NCI-H82 treated with DMSO at 0.1 percent for 48 hours (cell line): ENCODE measurements at regions not wholly inside any gene's neighbourhood (a gene's known extent, or its start where the extent isn't known, plus 50 kb on each side); places are given as distances from the start of the nearest gene placed in this dataset.
"Not testable (repeated sequence)": the region's sequence is repeated elsewhere in the genome, so short reads cannot be mapped to it uniquely, and the experiment has no call there.

Experiments used
- DNase-seq: peaks from one replicate; lab custom pipeline; 2025; ENCODE audit not compliant: unreplicated experiment; lab: John Stamatoyannopoulos, UW

- DNase-seq: no peak
Observed at GRCh38 chr2:35960596-35960995, 395.0 kb upstream of the CRIM1 start.

GRCh38 chr2:35957053-35957452, 398.5 kb upstream of the CRIM1 start:
- DNase-seq: not testable (repeated sequence)

DNA sequence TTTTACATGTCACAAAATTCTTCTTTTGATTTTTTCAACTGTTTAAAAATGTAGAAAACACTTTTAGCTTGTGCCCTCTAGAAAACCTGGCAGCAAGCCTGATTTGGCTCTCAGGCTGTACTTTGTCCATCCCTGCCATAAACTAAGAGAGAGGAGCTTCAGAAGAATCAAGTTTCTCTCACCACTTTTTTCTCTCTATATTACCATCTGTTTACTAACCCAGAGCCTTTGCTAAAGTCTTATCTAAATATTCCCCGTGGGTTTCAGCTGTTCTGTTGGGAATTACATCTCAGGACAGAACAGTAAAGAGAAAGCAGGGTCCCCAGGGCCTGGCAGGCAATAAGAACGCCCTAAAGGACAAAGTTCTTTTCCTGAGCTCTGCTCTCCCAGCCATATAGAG, 409.1 kb upstream of the CRIM1 start:
- no peak for DNase-seq

DNA sequence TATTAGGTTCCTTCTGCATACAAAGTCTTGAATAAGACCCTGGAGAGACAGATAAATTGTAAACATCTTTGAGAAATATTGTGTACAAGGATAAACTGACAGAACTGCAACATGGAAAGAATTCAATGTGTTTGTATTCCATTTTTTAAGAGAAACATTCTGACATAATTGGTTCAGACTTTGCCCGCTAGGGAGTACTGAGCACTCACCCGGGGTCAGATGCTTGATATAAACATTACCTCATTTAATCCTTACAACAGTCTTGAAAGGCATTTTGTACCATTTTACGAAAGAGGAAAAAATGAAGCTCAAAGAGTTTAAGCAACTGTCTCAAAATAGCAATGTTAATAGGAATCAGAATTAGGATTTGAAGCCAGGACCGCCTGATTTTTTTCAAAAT, 416.7 kb upstream of the CRIM1 start:
- DNase-seq: no peak

- DNase-seq: no peak
Observed at GRCh38 chr2:35933031-35933430, 422.5 kb upstream of the CRIM1 start.

DNA sequence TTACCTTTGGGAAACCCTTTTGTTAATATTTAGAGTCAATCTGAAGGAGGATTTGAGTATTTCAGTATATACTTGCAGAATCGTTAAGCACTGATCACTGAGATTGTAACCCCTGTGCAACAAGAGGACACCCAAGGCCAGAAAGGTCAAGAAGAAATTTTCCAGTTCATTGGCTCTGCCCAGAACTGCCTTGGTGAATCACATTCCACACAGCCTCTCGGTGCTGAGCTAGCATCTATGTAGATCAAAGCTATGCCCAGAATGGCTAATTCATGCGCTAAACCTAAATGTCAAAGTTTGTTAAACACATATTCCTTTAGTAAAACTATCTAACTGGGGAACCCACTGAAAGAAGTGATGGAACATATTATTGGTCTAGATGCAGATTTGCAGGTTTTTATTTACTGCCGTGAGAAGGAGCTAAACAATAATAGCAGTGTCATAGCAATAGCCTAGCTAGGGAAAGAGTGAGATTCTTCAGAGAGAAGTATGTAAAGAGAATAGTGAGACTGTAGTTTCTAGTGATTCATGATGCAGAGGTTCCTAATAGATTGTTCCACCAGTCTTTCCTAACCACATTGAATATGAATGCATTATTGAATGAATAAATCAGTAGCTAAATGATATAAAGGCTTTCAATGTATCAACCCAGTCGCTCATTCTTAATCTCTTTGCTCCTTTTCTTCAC, 423.2 kb upstream of the CRIM1 start:
- no peak for DNase-seq

GRCh38 chr2:35931626-35932025, 424.0 kb upstream of the CRIM1 start:
- DNase-seq: no peak

- no peak for DNase-seq
Observed at GRCh38 chr2:35931115-35931514, 424.5 kb upstream of the CRIM1 start.

GRCh38 chr2:35929551-35929950, 426.0 kb upstream of the CRIM1 start:
- DNase-seq: no peak

DNA sequence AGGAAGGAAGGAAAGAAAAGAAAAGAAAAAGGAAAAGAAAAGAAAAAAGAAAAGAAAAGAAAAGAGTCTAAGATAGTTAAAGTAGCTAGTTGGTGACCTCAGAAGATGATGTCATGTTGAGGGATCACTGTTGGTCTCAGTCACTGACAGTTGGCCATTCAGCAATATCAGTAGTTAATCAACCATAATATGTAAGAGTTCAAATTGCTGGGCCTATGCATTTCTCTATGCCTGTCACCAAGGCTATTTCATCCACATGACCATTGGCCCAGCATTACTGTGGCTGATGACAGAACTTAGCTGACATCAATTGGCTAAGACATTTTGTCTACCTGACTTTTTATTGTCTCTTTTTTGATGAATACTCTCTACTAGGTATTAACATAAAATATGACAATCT, 435.5 kb upstream of the CRIM1 start:
- no peak for DNase-seq

DNA sequence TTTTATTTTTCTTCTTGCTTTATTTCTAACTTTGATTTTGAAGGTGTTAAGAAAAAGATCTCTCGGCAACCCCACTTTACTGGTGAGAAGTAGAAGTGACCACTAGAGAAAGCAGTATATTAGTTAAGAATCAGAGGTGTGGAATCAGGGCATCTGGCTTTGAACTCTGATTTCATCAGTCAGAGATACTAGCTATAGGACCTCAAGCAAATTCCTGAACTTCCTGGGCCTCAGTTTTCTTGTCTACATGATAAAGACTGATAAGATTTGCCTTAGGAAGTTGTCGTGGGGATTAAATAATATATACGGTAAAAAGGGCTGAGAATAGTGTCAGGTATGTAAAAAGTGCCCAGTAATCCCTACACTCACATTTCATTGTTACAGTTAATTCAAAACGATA, 440.3 kb upstream of the CRIM1 start:
- DNase-seq: no peak

DNA sequence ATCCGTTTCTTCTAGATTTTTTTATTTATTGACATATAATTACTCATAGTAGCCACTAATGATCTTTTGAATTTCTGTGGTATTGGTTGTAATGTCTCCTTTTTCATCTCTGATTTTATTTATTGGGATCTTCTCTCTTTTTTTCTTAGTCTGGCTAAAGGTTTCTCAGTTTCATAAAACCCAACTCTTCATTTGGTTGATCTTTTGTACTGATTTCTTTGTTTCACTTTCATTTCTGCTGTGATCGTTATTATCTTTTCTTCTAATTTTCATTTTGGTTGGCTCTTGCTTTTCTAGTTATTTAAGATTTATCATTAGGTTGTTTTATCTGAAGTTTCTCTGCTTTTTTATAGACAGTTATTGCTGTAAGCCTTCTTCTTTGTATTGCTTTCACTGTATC, 463.6 kb upstream of the CRIM1 start:
- DNase-seq: no peak

GRCh38 chr2:35891528-35891927, 464.1 kb upstream of the CRIM1 start:
- no peak for DNase-seq

GRCh38 chr2:35887146-35887545, 468.4 kb upstream of the CRIM1 start:
- no peak for DNase-seq

- no peak for DNase-seq
Observed at GRCh38 chr2:35873921-35874320, 481.7 kb upstream of the CRIM1 start.

DNA sequence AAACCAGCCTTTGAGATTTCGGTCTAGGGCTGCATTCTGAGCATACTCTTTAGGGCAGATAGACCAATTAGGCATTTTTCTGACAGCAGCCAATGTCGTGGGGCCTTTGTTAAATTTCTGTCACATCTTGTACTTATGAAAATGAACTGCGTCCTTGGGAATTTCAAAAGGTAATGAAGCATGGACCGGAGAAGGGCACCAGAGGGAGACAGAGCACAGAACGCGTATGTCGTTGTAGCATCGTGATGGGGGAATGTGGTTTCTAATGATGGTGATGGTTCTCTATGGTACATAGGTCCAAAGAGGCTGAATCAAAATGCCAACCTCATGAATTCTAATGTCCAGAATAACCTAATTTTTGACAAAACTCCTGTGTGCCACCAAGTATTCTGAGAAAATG, 483.9 kb upstream of the CRIM1 start:
- DNase-seq: no peak

- DNase-seq: no peak
Observed at GRCh38 chr2:35870713-35871112, 484.9 kb upstream of the CRIM1 start.

DNA sequence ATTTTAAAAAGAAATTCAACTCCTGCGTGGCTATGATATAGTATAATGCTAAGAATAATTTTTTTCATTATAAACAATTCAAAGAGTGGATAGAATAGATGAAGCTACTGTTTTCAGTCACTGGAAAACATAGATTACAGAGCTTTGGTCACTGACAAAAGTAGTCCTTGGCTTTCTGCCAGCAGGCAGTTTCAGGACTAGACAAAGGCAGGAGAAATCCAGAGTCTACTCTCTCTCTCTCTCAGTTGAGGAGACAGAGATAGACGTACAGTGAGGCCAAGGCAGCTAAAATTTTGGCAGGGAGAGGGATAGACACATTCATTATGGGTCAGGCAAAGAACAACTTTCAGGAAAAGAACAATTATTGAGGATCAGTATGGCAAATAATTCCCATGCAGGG, 491.4 kb upstream of the CRIM1 start:
- no peak for DNase-seq

GRCh38 chr2:35858216-35858615, 497.4 kb upstream of the CRIM1 start:
- DNase-seq: no peak

DNA sequence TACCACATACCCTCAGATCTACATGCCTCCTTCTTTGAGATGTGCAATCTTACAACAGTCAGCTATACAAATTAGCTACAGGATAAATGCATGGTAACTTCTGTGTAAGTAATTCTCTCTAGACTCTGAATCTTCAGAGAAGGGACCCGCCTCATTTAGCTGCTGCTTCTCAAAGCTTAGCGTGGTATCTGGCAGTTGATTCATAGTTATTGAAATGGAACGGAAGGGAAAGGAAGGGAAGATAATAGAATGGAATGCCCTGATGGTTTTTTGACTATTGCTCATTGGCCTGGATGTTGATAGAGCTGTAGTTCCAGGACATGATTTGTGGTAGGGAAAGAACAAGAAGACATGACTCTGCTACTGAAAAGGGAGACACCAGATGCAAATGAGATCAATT, 498.1 kb upstream of the CRIM1 start:
- no peak for DNase-seq

DNA sequence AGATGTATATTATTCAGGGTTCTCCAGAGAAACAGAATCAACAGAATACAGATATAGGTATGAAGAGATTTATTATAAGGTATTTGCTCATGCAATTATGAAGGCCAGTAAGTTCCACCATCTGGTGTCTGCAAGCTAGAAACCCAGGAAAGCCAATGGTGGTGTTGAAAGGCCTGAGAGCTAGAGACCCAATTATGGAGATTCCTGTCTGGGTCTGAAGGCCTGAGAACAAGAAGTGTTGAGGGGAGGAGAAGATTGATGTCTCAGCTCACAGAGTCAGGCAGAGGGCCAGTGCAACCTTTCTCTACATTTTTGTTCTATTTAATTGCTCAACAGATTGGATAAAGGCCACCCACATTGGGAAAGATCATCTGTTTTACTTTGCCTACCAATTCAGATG, 524.2 kb upstream of the CRIM1 start:
- DNase-seq: no peak

GRCh38 chr2:35830833-35831232, 524.7 kb upstream of the CRIM1 start:
- DNase-seq: no peak

DNA sequence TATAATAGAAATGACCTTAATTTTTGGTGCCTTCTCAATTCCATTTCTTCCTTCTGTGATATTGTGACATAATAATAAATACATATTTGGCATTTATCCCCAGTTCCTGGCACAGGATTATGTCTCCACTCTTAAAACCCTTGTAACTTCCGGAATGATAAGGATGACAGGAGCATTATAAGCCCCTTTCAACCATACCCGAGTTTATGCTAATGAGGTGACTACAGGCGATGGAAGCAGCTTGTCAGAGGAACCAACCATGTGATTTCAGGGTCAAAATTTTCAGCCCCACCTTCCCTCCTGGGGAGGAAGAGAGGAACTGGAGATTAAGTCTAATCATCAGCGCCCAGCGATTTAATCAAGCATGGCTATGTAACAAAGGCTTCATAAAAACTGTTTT, 528.5 kb upstream of the CRIM1 start:
- no peak for DNase-seq

- DNase-seq: no peak
Observed at GRCh38 chr2:35822716-35823115, 532.9 kb upstream of the CRIM1 start.
